ENCODE measurements at regions not wholly inside any gene's neighbourhood (a gene's known extent, or its start where the extent isn't known, plus 50 kb on each side); places are given as distances from the start of the nearest gene placed in this dataset.

- DNase-seq (ENCODE audit: extremely low read depth, insufficient read length) = no peak
- Histone ChIP-seq H3K4me3 (replicated peaks; ENCODE audit: low read depth, low read length) (0 out of 2 replicates have a peak overlapping the region, but pooled peaks have one; percentile 13), H3K36me3 (ENCODE audit: control insufficient read depth, insufficient read depth, low read length) (no peaks in the 10 kb centered on the region), H3K27me3 (replicated peaks; ENCODE audit: control insufficient read depth, insufficient read depth, low read length) (no peaks in the 10 kb centered on the region)
- TF ChIP-seq, protein P1, sequence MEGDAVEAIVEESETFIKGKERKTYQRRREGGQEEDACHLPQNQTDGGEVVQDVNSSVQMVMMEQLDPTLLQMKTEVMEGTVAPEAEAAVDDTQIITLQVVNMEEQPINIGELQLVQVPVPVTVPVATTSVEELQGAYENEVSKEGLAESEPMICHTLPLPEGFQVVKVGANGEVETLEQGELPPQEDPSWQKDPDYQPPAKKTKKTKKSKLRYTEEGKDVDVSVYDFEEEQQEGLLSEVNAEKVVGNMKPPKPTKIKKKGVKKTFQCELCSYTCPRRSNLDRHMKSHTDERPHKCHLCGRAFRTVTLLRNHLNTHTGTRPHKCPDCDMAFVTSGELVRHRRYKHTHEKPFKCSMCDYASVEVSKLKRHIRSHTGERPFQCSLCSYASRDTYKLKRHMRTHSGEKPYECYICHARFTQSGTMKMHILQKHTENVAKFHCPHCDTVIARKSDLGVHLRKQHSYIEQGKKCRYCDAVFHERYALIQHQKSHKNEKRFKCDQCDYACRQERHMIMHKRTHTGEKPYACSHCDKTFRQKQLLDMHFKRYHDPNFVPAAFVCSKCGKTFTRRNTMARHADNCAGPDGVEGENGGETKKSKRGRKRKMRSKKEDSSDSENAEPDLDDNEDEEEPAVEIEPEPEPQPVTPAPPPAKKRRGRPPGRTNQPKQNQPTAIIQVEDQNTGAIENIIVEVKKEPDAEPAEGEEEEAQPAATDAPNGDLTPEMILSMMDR (IDR thresholded peaks at IDR 0.05; ENCODE audit: insufficient read depth, low read length, poor library complexity, severe bottlenecking) = no peak
Measured at GRCh38 chr16:85983606-85984230, 84.8 kb downstream of the IRF8 start.

GRCh38 chr16:85984231-85984880, 85.4 kb downstream of the IRF8 start:
- no peaks in the 10 kb centered on the region for H3K27me3 ChIP-seq (replicated peaks; ENCODE audit: control insufficient read depth, insufficient read depth, low read length)
- H3K36me3 ChIP-seq (ENCODE audit: control insufficient read depth, insufficient read depth, low read length) = no peaks in the 10 kb centered on the region
- TF ChIP-seq, protein P1 (IDR thresholded peaks at IDR 0.05; ENCODE audit: insufficient read depth, low read length, poor library complexity, severe bottlenecking) = no peak
- H3K4me3 ChIP-seq (replicated peaks; ENCODE audit: low read depth, low read length) = peak overlapping the region; percentile 29; the same call in 1 of the 2 replicates
- no peak for DNase-seq (ENCODE audit: extremely low read depth, insufficient read length)

- DNase-seq (ENCODE audit: extremely low read depth, insufficient read length) = peak; percentile 76
- Histone ChIP-seq H3K27me3 (replicated peaks; ENCODE audit: control insufficient read depth, insufficient read depth, low read length) (no peaks in the 10 kb centered on the region), H3K36me3 (ENCODE audit: control insufficient read depth, insufficient read depth, low read length) (no peaks in the 10 kb centered on the region), H3K4me3 (replicated peaks; ENCODE audit: low read depth, low read length) (peak overlapping the region; percentile 29)
- TF ChIP-seq, protein P1 (IDR thresholded peaks at IDR 0.05; ENCODE audit: insufficient read depth, low read length, poor library complexity, severe bottlenecking) = no peak
Measured at GRCh38 chr16:85984947-85985451, 86.0 kb downstream of the IRF8 start.

GRCh38 chr16:85986931-85987749, 88.2 kb downstream of the IRF8 start:
- Histone ChIP-seq H3K36me3 (ENCODE audit: control insufficient read depth, insufficient read depth, low read length) (no peaks in the 10 kb centered on the region), H3K4me3 (replicated peaks; ENCODE audit: low read depth, low read length) (peak overlapping the region; percentile 16; the same call in 1 of the 2 replicates), H3K27me3 (replicated peaks; ENCODE audit: control insufficient read depth, insufficient read depth, low read length) (no peaks in the 10 kb centered on the region)
- peak; percentile 69 for DNase-seq (ENCODE audit: extremely low read depth, insufficient read length)
- TF ChIP-seq, protein P1 (IDR thresholded peaks at IDR 0.05; ENCODE audit: insufficient read depth, low read length, poor library complexity, severe bottlenecking) = peak; percentile 42

DNA sequence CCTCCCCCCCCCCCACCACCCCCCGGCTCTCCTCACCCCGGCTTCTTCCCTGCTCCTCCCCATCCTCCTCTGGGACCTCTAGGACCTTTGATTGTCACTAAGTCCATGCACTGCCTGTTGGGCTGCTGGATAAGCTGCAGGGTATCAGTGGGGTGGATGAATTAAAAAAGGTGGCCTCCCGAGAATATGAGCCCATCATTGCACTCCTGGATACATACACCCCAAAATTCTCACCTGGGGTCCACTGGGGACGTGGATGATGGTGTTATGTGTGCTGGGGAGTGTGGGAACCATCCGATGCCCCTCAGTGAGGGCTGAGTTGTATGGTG, 88.8 kb downstream of the IRF8 start:
- TF ChIP-seq, protein P1 (IDR thresholded peaks at IDR 0.05; ENCODE audit: insufficient read depth, low read length, poor library complexity, severe bottlenecking) = no peak
- Histone ChIP-seq H3K36me3 (ENCODE audit: control insufficient read depth, insufficient read depth, low read length) (no peaks in the 10 kb centered on the region), H3K27me3 (replicated peaks; ENCODE audit: control insufficient read depth, insufficient read depth, low read length) (no peaks in the 10 kb centered on the region), H3K4me3 (replicated peaks; ENCODE audit: low read depth, low read length) (no peak overlapping the region)
- no peak for DNase-seq (ENCODE audit: extremely low read depth, insufficient read length)

All from GM06990 (cell line).